WTC11 (cell line): ENCODE measurements at regions not wholly inside any gene's neighbourhood (a gene's known extent, or its start where the extent isn't known, plus 50 kb on each side); places are given as distances from the start of the nearest gene placed in this dataset.

ENCODE experiments used
- ATF1 ChIP-seq: sonication (generic); formaldehyde crosslinking; IDR thresholded peaks from 2 replicates; pipeline ENCODE4 v1.8.1; 2023; ENCODE audit warnings: mild to moderate bottlenecking, moderate library complexity, missing genetic modification reagents
- CREM ChIP-seq: sonication (generic); formaldehyde crosslinking; IDR thresholded peaks from 2 replicates; pipeline ENCODE4 v1.8.1; 2022; ENCODE audit warnings: mild to moderate bottlenecking, missing genetic modification reagents, moderate library complexity
- CTCF ChIP-seq: fragments of 200-600 bp; IDR thresholded peaks from 2 replicates; pipeline ENCODE4 v1.8.0; 2022; ENCODE audit warnings: antibody characterized with exemption
- E2F5 ChIP-seq: sonication (generic); formaldehyde crosslinking; IDR thresholded peaks from 2 replicates; pipeline ENCODE4 v1.8.1; 2022; ENCODE audit warnings: mild to moderate bottlenecking, moderate library complexity, missing genetic modification reagents
- FOXP1 ChIP-seq: sonication (generic); formaldehyde crosslinking; IDR thresholded peaks from 2 replicates; pipeline ENCODE4 v1.8.0; 2022; ENCODE audit warnings: missing genetic modification reagents, mild to moderate bottlenecking, moderate library complexity, borderline replicate concordance
- IRF1 ChIP-seq: sonication (generic); formaldehyde crosslinking; IDR thresholded peaks from 2 replicates; pipeline ENCODE4 v1.8.0; 2023; ENCODE audit warnings: missing genetic modification reagents
- NFYB ChIP-seq: sonication (generic); formaldehyde crosslinking; conservative IDR thresholded peaks from 2 replicates; pipeline ENCODE4 v1.8.0; 2022; ENCODE audit warnings: low read depth, missing genetic modification reagents
- STAT6 ChIP-seq: sonication (generic); formaldehyde crosslinking; conservative IDR thresholded peaks from 2 replicates; pipeline ENCODE4 v1.8.1; 2023; ENCODE audit warnings: mild to moderate bottlenecking, low read depth, missing genetic modification reagents, moderate library complexity
- TCF7 ChIP-seq: sonication (generic); formaldehyde crosslinking; IDR thresholded peaks from 2 replicates; pipeline ENCODE4 v1.8.0; 2022; ENCODE audit warnings: mild to moderate bottlenecking, low read depth, missing genetic modification reagents, moderate library complexity

GRCh38 chr17:33924104-33924503, 331.0 kb upstream of the CCL2 start:
- no peak for TF ChIP-seq CTCF
- TF ChIP-seq TCF7 (CRISPR knock-in tag): no peak
- no peak for TF ChIP-seq NFYB
- TF ChIP-seq IRF1 (CRISPR knock-in tag): no peak
- TF ChIP-seq ATF1 (CRISPR knock-in tag): no peak
- TF ChIP-seq STAT6 (CRISPR knock-in tag): no peak
- TF ChIP-seq E2F5 (CRISPR knock-in tag): no peak
- no peak for TF ChIP-seq CREM (CRISPR knock-in tag)
- TF ChIP-seq FOXP1: no peak
